Kasumi-1 (cell line): ENCODE measurements at regions not wholly inside any gene's neighbourhood (a gene's known extent, or its start where the extent isn't known, plus 50 kb on each side); places are given as distances from the start of the nearest gene placed in this dataset.

Experiments used
- DNase-seq, 2 experiments: peaks; one replicate each; lab custom pipeline; 2025; lab: John Stamatoyannopoulos, UW

- DNase-seq: no peak
These were observed 368.6 kb upstream of the MPDZ start for GRCh38 chr9:13648068-13648467.

GRCh38 chr9:13646500-13647021, 367.1 kb upstream of the MPDZ start:
- no peak for DNase-seq

- no peak for DNase-seq
These were observed 366.1 kb upstream of the MPDZ start for GRCh38 chr9:13645557-13645956.

GRCh38 chr9:13644675-13645074, 365.2 kb upstream of the MPDZ start:
- no peak for DNase-seq

- no peak for DNase-seq
These were observed 363.2 kb upstream of the MPDZ start for GRCh38 chr9:13642646-13643045.

GRCh38 chr9:13629067-13629466, 349.6 kb upstream of the MPDZ start:
- DNase-seq: no peak

- no peak for DNase-seq
These were observed 349.0 kb upstream of the MPDZ start for GRCh38 chr9:13628526-13628925.

- DNase-seq: no peak
These were observed 348.0 kb upstream of the MPDZ start for GRCh38 chr9:13627502-13627901.

GRCh38 chr9:13627071-13627470, 347.6 kb upstream of the MPDZ start:
- no peak for DNase-seq

- DNase-seq: no peak
These were observed 347.1 kb upstream of the MPDZ start for GRCh38 chr9:13626601-13627000.

GRCh38 chr9:13621872-13622564, 342.5 kb upstream of the MPDZ start:
- no peak for DNase-seq

GRCh38 chr9:13616491-13617035, 337.1 kb upstream of the MPDZ start:
- DNase-seq: no peak

- no peak for DNase-seq
These were observed 336.4 kb upstream of the MPDZ start for GRCh38 chr9:13615660-13616490.

GRCh38 chr9:13614060-13614459, 334.6 kb upstream of the MPDZ start:
- DNase-seq: no peak

GRCh38 chr9:13613296-13613695, 333.8 kb upstream of the MPDZ start:
- no peak for DNase-seq

GRCh38 chr9:13608451-13608850, 329.0 kb upstream of the MPDZ start:
- DNase-seq: no peak

- DNase-seq: no peak
These were observed 328.3 kb upstream of the MPDZ start for GRCh38 chr9:13607481-13608441.

- no peak for DNase-seq
These were observed 327.1 kb upstream of the MPDZ start for GRCh38 chr9:13606586-13606985.

- no peak for DNase-seq
These were observed 324.4 kb upstream of the MPDZ start for GRCh38 chr9:13603921-13604320.

GRCh38 chr9:13598738-13599137, 319.2 kb upstream of the MPDZ start:
- no peak for DNase-seq

GRCh38 chr9:13597427-13597826, 317.9 kb upstream of the MPDZ start:
- DNase-seq: no peak

- DNase-seq: no peak
These were observed 317.5 kb upstream of the MPDZ start for GRCh38 chr9:13597004-13597403.
